ENCODE measurements at regions not wholly inside any gene's neighbourhood (a gene's known extent, or its start where the extent isn't known, plus 50 kb on each side); places are given as distances from the start of the nearest gene placed in this dataset.

DNA sequence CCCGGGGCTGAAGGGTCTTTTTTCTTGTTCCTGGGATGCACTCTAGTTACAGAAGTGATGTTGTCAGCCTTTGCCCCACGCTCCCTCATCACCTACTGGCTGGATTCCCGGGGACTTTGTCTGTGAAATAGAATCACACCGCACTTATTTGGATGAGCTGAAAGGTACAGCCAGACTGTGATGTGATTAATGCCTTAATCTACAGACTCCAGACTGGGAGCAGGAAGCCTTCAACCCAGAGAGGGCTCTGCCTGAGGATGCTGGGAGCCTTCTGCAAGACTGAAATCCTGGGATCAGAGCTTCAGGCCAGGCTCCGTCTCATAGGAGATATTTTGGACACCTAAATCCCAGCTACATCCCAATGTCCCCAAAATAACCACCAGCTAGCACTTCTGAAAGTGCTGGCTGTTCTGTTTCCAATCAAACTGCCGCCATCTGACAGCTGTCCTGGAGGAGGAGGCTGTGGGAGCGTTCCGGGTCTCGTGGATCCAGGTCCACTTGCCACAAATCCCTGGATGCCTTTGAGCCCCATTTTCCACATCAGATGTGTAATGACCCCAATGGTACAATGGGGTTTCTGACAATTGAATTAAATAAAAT is 688.5 kb downstream of the TBC1D22A start:
- Histone ChIP-seq H3K4me3 (ENCODE audit: severe bottlenecking) (no peak overlapping the region), H3K4me1 (ENCODE audit: insufficient read depth, poor library complexity, severe bottlenecking) (no peaks in the 10 kb centered on the region), H3K9me3 (ENCODE audit: severe bottlenecking) (no peaks in the 10 kb centered on the region), H3K36me3 (ENCODE audit: low read depth) (no peaks in the 10 kb centered on the region), H3K27me3 (ENCODE audit: insufficient read depth, poor library complexity, severe bottlenecking) (no peaks in the 10 kb centered on the region), H3K27ac (ENCODE audit: poor library complexity, severe bottlenecking) (no peak overlapping the region)
- ATAC-seq (ENCODE audit: low read depth) (no peak), DNase-seq (ENCODE audit: low spot score) (no peak)
- TF ChIP-seq, protein P1, sequence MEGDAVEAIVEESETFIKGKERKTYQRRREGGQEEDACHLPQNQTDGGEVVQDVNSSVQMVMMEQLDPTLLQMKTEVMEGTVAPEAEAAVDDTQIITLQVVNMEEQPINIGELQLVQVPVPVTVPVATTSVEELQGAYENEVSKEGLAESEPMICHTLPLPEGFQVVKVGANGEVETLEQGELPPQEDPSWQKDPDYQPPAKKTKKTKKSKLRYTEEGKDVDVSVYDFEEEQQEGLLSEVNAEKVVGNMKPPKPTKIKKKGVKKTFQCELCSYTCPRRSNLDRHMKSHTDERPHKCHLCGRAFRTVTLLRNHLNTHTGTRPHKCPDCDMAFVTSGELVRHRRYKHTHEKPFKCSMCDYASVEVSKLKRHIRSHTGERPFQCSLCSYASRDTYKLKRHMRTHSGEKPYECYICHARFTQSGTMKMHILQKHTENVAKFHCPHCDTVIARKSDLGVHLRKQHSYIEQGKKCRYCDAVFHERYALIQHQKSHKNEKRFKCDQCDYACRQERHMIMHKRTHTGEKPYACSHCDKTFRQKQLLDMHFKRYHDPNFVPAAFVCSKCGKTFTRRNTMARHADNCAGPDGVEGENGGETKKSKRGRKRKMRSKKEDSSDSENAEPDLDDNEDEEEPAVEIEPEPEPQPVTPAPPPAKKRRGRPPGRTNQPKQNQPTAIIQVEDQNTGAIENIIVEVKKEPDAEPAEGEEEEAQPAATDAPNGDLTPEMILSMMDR (IDR thresholded peaks at IDR 0.05; ENCODE audit: poor library complexity, severe bottlenecking), result no peak

DNA sequence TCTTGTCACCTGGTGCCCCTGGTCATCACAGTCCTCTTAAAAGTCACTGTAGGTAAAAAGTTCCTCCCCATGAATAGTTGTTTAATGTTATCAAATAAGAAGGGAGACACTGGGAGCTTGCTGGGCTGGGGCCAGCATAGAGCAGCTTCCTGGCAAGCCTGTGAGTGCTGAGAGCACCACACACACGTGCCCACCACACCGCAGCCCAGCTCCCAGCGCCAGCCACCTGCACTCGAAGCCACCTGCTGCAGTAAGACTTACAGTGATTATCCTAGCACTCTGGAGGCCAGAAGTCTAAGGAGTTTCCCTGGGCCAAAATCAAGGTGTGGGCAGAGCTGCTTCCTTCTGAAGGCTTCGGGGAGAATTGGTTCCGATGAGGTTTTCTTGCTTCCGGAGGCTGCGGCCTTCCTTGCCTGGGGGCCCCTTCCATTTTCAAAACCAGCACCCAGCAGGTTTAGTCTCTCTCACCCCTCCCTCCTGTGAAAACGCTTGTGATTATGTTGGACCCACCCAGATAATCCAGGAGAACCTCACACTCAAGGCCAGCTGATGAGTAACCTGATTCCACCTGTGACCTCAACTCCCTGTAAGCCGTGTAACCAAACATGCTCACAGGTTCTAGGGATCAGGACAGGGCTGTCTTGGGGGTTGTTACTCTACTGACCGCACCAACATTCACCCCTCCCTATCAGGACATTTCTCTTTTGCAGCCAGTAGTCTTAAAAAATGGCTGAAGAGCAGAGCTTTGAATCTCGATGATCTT is 687.2 kb downstream of the TBC1D22A start:
- Histone ChIP-seq H3K4me1 (ENCODE audit: insufficient read depth, poor library complexity, severe bottlenecking) (no peaks in the 10 kb centered on the region), H3K36me3 (ENCODE audit: low read depth) (no peaks in the 10 kb centered on the region), H3K27ac (ENCODE audit: poor library complexity, severe bottlenecking) (no peak overlapping the region), H3K9me3 (ENCODE audit: severe bottlenecking) (no peaks in the 10 kb centered on the region), H3K4me3 (ENCODE audit: severe bottlenecking) (no peak overlapping the region), H3K27me3 (ENCODE audit: insufficient read depth, poor library complexity, severe bottlenecking) (no peaks in the 10 kb centered on the region)
- TF ChIP-seq, protein P1 (IDR thresholded peaks at IDR 0.05; ENCODE audit: poor library complexity, severe bottlenecking), result no peak
- DNase-seq (ENCODE audit: low spot score), result no peak
- ATAC-seq (ENCODE audit: low read depth), result no peak

DNA sequence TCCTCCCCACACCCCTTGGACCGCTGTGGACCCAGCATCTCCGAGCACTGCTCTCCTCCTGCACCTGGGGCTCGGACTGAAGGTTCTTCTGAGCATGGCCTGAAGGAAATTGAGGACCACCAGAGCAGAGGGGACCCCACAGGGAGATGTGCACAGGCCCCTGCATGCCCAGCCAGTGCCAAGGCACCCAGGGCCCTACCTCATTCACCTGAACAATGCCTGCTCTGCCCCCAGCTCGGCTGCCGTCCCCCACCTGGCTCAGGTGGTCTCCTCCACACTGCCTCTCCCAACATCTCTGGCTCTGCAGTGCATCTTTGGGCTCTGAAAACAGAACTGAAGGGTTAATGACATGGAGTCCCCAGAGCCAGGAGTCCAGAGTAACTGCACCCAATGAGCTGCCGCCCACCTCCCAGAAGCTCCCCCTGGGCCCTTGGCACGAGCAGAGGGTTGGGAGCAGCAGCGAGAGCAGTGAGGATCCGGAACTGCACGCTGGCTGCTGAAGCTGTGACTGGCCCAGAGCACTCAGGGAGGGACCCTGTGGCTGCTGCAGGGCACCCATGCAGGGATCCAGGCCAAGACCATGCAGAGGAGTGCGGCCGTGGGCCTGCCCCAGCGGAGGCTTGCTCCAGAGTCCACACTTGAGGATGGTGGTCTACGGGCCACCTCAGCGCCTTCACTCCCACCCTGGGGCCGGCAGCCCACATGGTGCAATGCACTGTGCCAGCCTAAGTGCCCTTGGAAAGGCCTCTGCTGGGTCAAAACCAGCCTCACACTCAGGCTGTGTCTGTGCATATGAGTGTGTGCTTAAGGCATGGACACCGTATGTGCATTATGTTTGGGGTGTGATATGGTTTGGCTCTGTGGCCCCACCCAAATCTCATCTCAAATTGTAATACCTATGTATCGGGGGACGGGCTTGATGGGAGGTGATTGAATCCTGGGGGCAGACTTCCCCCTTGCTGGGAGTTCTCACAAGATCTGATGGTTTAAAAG is 686.1 kb downstream of the TBC1D22A start:
- Histone ChIP-seq H3K4me1 (ENCODE audit: insufficient read depth, poor library complexity, severe bottlenecking) (no peaks in the 10 kb centered on the region), H3K9me3 (ENCODE audit: severe bottlenecking) (no peaks in the 10 kb centered on the region), H3K27ac (ENCODE audit: poor library complexity, severe bottlenecking) (no peak overlapping the region), H3K27me3 (ENCODE audit: insufficient read depth, poor library complexity, severe bottlenecking) (no peaks in the 10 kb centered on the region), H3K36me3 (ENCODE audit: low read depth) (no peaks in the 10 kb centered on the region), H3K4me3 (ENCODE audit: severe bottlenecking) (no peak overlapping the region)
- ATAC-seq (ENCODE audit: low read depth), result no peak
- DNase-seq (ENCODE audit: low spot score), result no peak
- TF ChIP-seq, protein P1 (IDR thresholded peaks at IDR 0.05; ENCODE audit: poor library complexity, severe bottlenecking), result no peak

DNA sequence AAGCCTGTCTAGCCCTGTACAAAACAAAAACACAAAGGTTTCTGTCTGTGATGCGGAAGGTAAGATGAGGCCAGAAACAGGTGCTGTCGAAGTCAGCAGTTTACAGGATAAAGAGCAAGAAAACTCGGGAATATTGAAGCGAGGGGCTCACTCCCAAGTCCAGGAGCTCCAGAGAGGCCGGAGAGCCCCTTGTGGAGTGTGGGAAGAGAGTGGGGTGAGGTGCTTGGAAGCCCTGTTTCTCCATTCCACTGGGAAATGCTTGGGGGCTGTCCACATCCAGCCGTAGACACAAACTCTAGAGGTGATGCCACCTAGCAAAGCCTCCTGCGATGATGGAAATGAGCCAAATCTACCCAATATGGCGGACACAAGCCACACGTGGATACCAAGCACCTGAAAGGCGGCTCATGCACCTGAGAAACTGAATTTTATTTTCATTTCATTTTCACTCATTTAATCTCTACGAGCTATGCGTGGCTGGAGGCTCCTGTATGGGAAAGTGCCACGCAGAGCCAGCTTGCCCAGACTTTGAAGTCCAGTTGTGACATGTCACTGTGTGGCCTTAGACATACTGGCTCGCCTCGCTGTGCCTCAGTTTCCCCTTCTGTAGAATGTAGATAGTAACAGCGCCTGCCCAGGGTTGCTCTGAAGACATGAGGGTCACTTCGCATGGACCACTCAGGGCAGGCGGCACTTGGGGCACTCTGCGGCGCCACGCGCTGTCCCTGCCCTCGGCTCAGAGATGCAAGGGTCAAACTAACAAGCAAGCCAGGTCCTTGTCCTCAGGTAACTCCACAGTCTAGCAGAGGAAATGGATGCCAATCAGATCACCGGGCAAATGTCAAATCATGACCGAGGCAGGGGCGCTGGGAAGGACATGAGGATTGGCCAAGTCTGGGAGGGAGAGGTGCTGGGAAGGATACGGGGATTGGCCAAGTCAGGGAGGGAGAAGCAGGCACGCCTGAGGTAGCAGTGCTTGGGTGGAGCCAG is 684.7 kb downstream of the TBC1D22A start:
- H3K4me1 ChIP-seq (ENCODE audit: insufficient read depth, poor library complexity, severe bottlenecking), result no peaks in the 10 kb centered on the region
- TF ChIP-seq, protein P1 (IDR thresholded peaks at IDR 0.05; ENCODE audit: poor library complexity, severe bottlenecking), result no peak
- H3K9me3 ChIP-seq (ENCODE audit: severe bottlenecking), result no peaks in the 10 kb centered on the region
- no peaks in the 10 kb centered on the region for H3K36me3 ChIP-seq (ENCODE audit: low read depth)
- H3K27ac ChIP-seq (ENCODE audit: poor library complexity, severe bottlenecking), result no peak overlapping the region
- ATAC-seq (ENCODE audit: low read depth) (no peak), DNase-seq (ENCODE audit: low spot score) (no peak)
- no peak overlapping the region for H3K4me3 ChIP-seq (ENCODE audit: severe bottlenecking)
- no peaks in the 10 kb centered on the region for H3K27me3 ChIP-seq (ENCODE audit: insufficient read depth, poor library complexity, severe bottlenecking)
